HL-60 (cell line): ENCODE measurements at regions not wholly inside any gene's neighbourhood (a gene's known extent, or its start where the extent isn't known, plus 50 kb on each side); places are given as distances from the start of the nearest gene placed in this dataset.

ENCODE experiments used
- DNase-seq, 2 experiments: peaks; one replicate each; pipeline ENCODE4 v3.0.0-alpha.2; 2010 to 2020; ENCODE audit warnings: low read depth in 1 of 2, low spot score in 1 of 2
- H3K27ac ChIP-seq: fragments of 250-450 bp; sonication (Bioruptor Pico); replicated peaks from 2 replicates; pipeline ENCODE4 v1.5.1; 2020; ENCODE audit warnings: mild to moderate bottlenecking, moderate library complexity
- H3K27me3 ChIP-seq: fragments of 250-450 bp; sonication (Bioruptor Pico); 2 replicates; pipeline ENCODE4 v1.5.1; 2021; ENCODE audit warnings: mild to moderate bottlenecking, moderate library complexity; ENCODE audit not compliant: insufficient read depth, poor library complexity, severe bottlenecking
- H3K4me3 ChIP-seq: replicated peaks from 2 replicates; pipeline ENCODE4 v1.5.1; 2011; ENCODE audit warnings: mild to moderate bottlenecking, control low read depth, low read length; ENCODE audit not compliant: insufficient read depth
- CTCF ChIP-seq: IDR thresholded peaks from one replicate; pipeline ENCODE4 v1.5.1; 2011; ENCODE audit warnings: low read length, control low read depth, inconsistent platforms; ENCODE audit not compliant: insufficient read depth
- GABPA ChIP-seq: IDR thresholded peaks from 2 replicates; pipeline ENCODE4 v1.6.1; 2012; ENCODE audit warnings: low read depth
- POLR2AphosphoS5 ChIP-seq: IDR thresholded peaks from 2 replicates; pipeline ENCODE4 v1.6.1; 2012; ENCODE audit warnings: low read depth
- SPI1 ChIP-seq: IDR thresholded peaks from 2 replicates; pipeline ENCODE4 v1.6.1; 2012; ENCODE audit warnings: low read depth, mild to moderate bottlenecking, borderline replicate concordance
- TF ChIP-seq, protein P1 (sequence below): IDR thresholded peaks from 2 replicates; pipeline ENCODE4 v1.6.1; 2012; ENCODE audit warnings: low read depth; ENCODE audit not compliant: insufficient replicate concordance

- DNase-seq: no peak
- TF ChIP-seq SPI1 (no peak), POLR2AphosphoS5 (no peak), CTCF (no peak), GABPA (no peak)
- TF ChIP-seq, protein P1, sequence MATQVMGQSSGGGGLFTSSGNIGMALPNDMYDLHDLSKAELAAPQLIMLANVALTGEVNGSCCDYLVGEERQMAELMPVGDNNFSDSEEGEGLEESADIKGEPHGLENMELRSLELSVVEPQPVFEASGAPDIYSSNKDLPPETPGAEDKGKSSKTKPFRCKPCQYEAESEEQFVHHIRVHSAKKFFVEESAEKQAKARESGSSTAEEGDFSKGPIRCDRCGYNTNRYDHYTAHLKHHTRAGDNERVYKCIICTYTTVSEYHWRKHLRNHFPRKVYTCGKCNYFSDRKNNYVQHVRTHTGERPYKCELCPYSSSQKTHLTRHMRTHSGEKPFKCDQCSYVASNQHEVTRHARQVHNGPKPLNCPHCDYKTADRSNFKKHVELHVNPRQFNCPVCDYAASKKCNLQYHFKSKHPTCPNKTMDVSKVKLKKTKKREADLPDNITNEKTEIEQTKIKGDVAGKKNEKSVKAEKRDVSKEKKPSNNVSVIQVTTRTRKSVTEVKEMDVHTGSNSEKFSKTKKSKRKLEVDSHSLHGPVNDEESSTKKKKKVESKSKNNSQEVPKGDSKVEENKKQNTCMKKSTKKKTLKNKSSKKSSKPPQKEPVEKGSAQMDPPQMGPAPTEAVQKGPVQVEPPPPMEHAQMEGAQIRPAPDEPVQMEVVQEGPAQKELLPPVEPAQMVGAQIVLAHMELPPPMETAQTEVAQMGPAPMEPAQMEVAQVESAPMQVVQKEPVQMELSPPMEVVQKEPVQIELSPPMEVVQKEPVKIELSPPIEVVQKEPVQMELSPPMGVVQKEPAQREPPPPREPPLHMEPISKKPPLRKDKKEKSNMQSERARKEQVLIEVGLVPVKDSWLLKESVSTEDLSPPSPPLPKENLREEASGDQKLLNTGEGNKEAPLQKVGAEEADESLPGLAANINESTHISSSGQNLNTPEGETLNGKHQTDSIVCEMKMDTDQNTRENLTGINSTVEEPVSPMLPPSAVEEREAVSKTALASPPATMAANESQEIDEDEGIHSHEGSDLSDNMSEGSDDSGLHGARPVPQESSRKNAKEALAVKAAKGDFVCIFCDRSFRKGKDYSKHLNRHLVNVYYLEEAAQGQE: no peak
- no peak overlapping the region for H3K4me3 ChIP-seq
- H3K27me3 ChIP-seq: no peaks in the 10 kb centered on the region
- no peak overlapping the region for H3K27ac ChIP-seq
Observed at GRCh38 chr12:87467936-87468335, 561.3 kb downstream of the C12orf50 start.

- TF ChIP-seq GABPA (no peak), SPI1 (no peak), POLR2AphosphoS5 (no peak), CTCF (no peak)
- TF ChIP-seq, protein P1: no peak
- no peaks in the 10 kb centered on the region for H3K27me3 ChIP-seq
Observed at GRCh38 chr12:87464565-87464964, 564.6 kb downstream of the C12orf50 start.

DNA sequence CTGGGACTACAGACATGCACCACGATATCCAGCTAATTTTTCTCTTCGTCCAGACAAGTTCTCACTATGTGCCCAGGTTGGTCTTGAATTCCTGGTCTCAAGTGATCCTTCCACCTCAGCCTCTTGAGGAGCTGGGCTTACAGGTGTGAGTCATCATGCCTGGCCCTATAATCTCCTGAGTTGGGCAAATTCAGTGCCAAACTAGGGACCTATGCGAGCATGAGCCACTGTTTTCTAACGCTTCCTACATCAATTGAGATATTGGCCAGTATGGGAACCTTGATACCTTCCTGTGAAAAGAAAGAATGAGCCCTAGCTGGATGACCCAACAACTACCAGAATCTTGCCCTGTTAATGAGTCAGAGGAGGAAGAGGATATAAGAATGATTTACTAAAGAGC, 585.2 kb downstream of the C12orf50 start:
- Histone ChIP-seq H3K27ac (no peak overlapping the region), H3K27me3 (no peaks in the 10 kb centered on the region), H3K4me3 (no peak overlapping the region)
- TF ChIP-seq POLR2AphosphoS5 (no peak), CTCF (no peak), GABPA (no peak), SPI1 (no peak)
- TF ChIP-seq, protein P1: no peak
- DNase-seq: no peak

More at GRCh38 chr12:87464565-87464964, 564.6 kb downstream of the C12orf50 start:
- Histone ChIP-seq H3K27ac (no peak overlapping the region), H3K4me3 (no peak overlapping the region)
- DNase-seq: no peak
